Mesothelial cell of epicardium (in vitro differentiated cells): ENCODE measurements at regions not wholly inside any gene's neighbourhood (a gene's known extent, or its start where the extent isn't known, plus 50 kb on each side); places are given as distances from the start of the nearest gene placed in this dataset.

Experiments
- DNase-seq, 2 experiments: peaks; one replicate each; pipeline ENCODE4 v3.0.0; 2021; ENCODE audit warnings: low spot score in 2 of 2; ENCODE audit not compliant: unreplicated experiment in 2 of 2
- H3K27ac Mint-ChIP-seq: 2 replicates; pipeline ENCODE4 v1.8.0; 2021; ENCODE audit warnings: mixed read lengths
- H3K27me3 Mint-ChIP-seq: 2 replicates; pipeline ENCODE4 v1.8.0; 2021; ENCODE audit warnings: low read depth, mixed read lengths
- H3K36me3 Mint-ChIP-seq: 2 replicates; pipeline ENCODE4 v1.8.0; 2021; ENCODE audit warnings: mixed read lengths
- H3K4me1 Mint-ChIP-seq: 2 replicates; pipeline ENCODE4 v1.8.0; 2021; ENCODE audit warnings: mixed read lengths
- H3K4me3 Mint-ChIP-seq: 2 replicates; pipeline ENCODE4 v1.8.0; 2021; ENCODE audit warnings: mild to moderate bottlenecking, moderate library complexity, mixed read lengths
- H3K9me3 Mint-ChIP-seq: 2 replicates; pipeline ENCODE4 v1.8.0; 2021; ENCODE audit warnings: mixed read lengths
- CTCF ChIP-seq: fragments of 200-600 bp; sonication (generic); IDR thresholded peaks from one replicate; pipeline ENCODE4 v1.5.0; 2021; ENCODE audit warnings: antibody characterized with exemption; ENCODE audit not compliant: unreplicated experiment

GRCh38 chr12:28950049-28950448 is 199.0 kb upstream of the FAR2 start:
- no peaks in the 10 kb centered on the region for H3K9me3 Mint-ChIP-seq
- no peak overlapping the region for H3K27ac Mint-ChIP-seq
- no peaks in the 10 kb centered on the region for H3K36me3 Mint-ChIP-seq
- TF ChIP-seq CTCF = no peak
- H3K4me3 Mint-ChIP-seq = no peak overlapping the region
- no peaks in the 10 kb centered on the region for H3K27me3 Mint-ChIP-seq
- H3K4me1 Mint-ChIP-seq = no peaks in the 10 kb centered on the region
- DNase-seq = no peak

GRCh38 chr12:28951935-28952334 is 197.1 kb upstream of the FAR2 start:
- H3K4me1 Mint-ChIP-seq = no peaks in the 10 kb centered on the region
- DNase-seq = no peak
- H3K27me3 Mint-ChIP-seq = no peaks in the 10 kb centered on the region
- no peaks in the 10 kb centered on the region for H3K9me3 Mint-ChIP-seq
- no peak overlapping the region for H3K4me3 Mint-ChIP-seq
- H3K36me3 Mint-ChIP-seq = no peaks in the 10 kb centered on the region
- no peak overlapping the region for H3K27ac Mint-ChIP-seq
- no peak for TF ChIP-seq CTCF

GRCh38 chr12:28954333-28954732 is 194.7 kb upstream of the FAR2 start:
- Mint-ChIP-seq H3K4me3 (no peak overlapping the region), H3K4me1 (no peaks in the 10 kb centered on the region), H3K27ac (no peak overlapping the region), H3K36me3 (no peaks in the 10 kb centered on the region), H3K9me3 (peaks cover 4% of the 10 kb centered on the region), H3K27me3 (no peaks in the 10 kb centered on the region)
- no peak for TF ChIP-seq CTCF
- no peak for DNase-seq

DNA sequence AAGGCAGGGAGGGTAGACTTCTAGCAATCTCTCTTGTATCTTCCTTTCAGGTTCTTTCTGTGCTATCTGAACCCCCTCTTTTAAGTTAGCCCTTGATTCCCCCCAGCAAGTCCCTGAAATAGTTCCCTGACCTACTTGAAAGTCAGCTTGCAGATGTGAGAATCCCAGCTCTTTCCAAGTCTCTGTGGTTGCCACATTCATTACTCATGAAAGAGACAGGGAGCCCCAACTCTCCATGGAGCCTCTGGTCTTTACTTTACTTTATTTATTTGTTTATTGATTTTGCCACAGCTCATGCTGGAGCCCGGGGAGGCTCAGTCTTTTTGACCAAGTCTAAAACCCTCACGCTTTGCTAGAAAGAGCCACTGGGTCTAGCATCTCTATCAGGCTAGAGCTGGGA is 193.6 kb upstream of the FAR2 start:
- Mint-ChIP-seq H3K4me3 (no peak overlapping the region), H3K27me3 (no peaks in the 10 kb centered on the region), H3K27ac (no peak overlapping the region), H3K36me3 (no peaks in the 10 kb centered on the region), H3K4me1 (no peaks in the 10 kb centered on the region), H3K9me3 (peaks cover 8% of the 10 kb centered on the region)
- TF ChIP-seq CTCF = no peak
- DNase-seq = no peak

GRCh38 chr12:28955931-28956330 is 193.1 kb upstream of the FAR2 start:
- H3K4me3 Mint-ChIP-seq = no peak overlapping the region
- H3K4me1 Mint-ChIP-seq = no peaks in the 10 kb centered on the region
- no peak overlapping the region for H3K27ac Mint-ChIP-seq
- no peak for TF ChIP-seq CTCF
- H3K36me3 Mint-ChIP-seq = no peaks in the 10 kb centered on the region
- H3K27me3 Mint-ChIP-seq = no peaks in the 10 kb centered on the region
- H3K9me3 Mint-ChIP-seq = peaks cover 8% of the 10 kb centered on the region
- DNase-seq = no peak

- Mint-ChIP-seq H3K36me3 (no peaks in the 10 kb centered on the region), H3K27ac (no peak overlapping the region), H3K9me3 (peaks cover 8% of the 10 kb centered on the region), H3K4me1 (no peaks in the 10 kb centered on the region), H3K27me3 (no peaks in the 10 kb centered on the region), H3K4me3 (no peak overlapping the region)
- TF ChIP-seq CTCF = no peak
- DNase-seq = no peak
Measured at GRCh38 chr12:28958553-28959195, 190.4 kb upstream of the FAR2 start.
